AG04449 (cell line): ENCODE measurements at regions not wholly inside any gene's neighbourhood (a gene's known extent, or its start where the extent isn't known, plus 50 kb on each side); places are given as distances from the start of the nearest gene placed in this dataset.
"Not testable (repeated sequence)": the region's sequence is repeated elsewhere in the genome, so short reads cannot be mapped to it uniquely, and the experiment has no call there.

Experiments
- CTCF ChIA-PET: fragments of 350-600 bp; formaldehyde crosslinking; extraction: SDS; loops from one replicate; lab custom pipeline; 2021; ENCODE audit warnings: antibody characterized with exemption; lab: Yijun Ruan, JAX
- POLR2A ChIA-PET: fragments of 400-600, 350-600 bp; formaldehyde crosslinking; extraction: SDS; loops from one replicate; lab custom pipeline; 2020; ENCODE audit warnings: antibody characterized with exemption, inconsistent platforms; lab: Yijun Ruan, JAX
- DNase-seq: peaks from one replicate; pipeline ENCODE4 v3.0.0-alpha.2; 2010; ENCODE audit warnings: low read depth, low spot score
- H3K4me3 ChIP-seq: 2 replicates; pipeline ENCODE4 v1.5.1; 2011; ENCODE audit warnings: low read depth, mild to moderate bottlenecking, control low read depth, low read length
- TF ChIP-seq, protein P1 (sequence below): IDR thresholded peaks from one replicate; pipeline ENCODE4 v1.5.1; 2011; ENCODE audit warnings: mild to moderate bottlenecking, moderate library complexity, low read length, control low read depth, inconsistent platforms; ENCODE audit not compliant: insufficient read depth; ENCODE audit errors: missing control alignments

DNA sequence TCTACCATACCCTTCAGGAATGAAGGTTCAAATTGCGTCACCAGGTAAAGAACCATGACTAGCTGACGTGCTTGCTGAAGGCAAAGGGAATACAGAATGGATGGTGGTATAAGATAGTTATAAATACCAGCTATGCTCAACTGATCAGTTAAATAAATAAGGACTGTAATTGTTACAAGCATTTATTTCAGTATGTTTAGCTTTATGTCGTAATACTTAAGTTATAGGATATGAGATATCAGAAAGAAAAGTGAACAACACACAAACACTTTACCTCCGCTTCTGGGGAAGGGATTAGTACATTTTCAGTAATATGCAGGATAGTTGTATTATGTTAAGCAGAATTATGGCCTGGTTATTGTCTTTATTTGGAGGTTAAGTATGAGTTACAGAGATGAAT is 416.1 kb downstream of the BTG1 start:
- no peak overlapping the region for H3K4me3 ChIP-seq
- TF ChIP-seq, protein P1, sequence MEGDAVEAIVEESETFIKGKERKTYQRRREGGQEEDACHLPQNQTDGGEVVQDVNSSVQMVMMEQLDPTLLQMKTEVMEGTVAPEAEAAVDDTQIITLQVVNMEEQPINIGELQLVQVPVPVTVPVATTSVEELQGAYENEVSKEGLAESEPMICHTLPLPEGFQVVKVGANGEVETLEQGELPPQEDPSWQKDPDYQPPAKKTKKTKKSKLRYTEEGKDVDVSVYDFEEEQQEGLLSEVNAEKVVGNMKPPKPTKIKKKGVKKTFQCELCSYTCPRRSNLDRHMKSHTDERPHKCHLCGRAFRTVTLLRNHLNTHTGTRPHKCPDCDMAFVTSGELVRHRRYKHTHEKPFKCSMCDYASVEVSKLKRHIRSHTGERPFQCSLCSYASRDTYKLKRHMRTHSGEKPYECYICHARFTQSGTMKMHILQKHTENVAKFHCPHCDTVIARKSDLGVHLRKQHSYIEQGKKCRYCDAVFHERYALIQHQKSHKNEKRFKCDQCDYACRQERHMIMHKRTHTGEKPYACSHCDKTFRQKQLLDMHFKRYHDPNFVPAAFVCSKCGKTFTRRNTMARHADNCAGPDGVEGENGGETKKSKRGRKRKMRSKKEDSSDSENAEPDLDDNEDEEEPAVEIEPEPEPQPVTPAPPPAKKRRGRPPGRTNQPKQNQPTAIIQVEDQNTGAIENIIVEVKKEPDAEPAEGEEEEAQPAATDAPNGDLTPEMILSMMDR: no peak
- no peak for DNase-seq
- ChIA-PET POLR2A (no interaction called here), CTCF (interaction anchor here (1.1 kb wide), 1 partner anchor 15 kb away, joined by 3 read pairs; no protein-coding TSS in a partner anchor)

DNA sequence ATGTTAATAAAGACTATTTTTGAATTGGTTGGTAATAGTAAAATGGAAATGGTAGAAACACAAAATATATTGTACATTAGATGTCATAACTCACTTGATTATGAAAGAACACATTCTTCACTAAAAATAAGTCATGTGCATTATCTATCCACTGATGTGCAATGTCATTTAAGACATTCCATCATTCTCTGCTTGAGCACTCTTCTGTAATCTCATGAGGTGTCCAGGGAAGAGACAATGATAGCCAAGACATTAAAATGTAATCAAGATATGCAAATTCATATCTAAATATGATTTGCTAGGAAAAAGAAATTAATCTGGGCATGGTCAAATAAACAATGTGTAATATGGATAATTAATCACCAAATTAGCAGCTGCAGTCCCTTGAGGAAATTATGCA is 422.5 kb downstream of the BTG1 start:
- DNase-seq: no peak
- ChIA-PET CTCF (no interaction called here), POLR2A (no interaction called here)
- TF ChIP-seq, protein P1: no peak
- no peak overlapping the region for H3K4me3 ChIP-seq

DNA sequence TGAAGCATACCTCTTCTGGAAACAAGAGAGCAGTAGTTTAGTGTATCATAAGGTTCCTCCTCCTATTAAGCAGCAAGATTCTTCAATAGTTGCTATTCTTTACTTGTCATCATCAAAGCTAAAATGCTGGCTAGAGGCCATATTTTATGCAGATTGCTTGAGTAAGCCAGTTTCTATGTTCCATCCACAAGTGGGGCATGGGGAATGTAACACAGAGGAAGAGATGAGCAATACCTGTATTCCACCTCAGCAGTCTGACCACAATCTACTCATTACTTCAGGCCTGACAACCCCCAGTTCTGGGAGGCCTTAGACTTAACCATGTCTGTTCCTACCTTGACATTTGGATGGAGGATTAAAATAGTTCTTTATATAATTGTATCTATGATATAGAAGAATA is 423.6 kb downstream of the BTG1 start:
- POLR2A ChIA-PET: no interaction called here
- CTCF ChIA-PET: no interaction called here
- TF ChIP-seq, protein P1: no peak
- DNase-seq: no peak
- no peak overlapping the region for H3K4me3 ChIP-seq

DNA sequence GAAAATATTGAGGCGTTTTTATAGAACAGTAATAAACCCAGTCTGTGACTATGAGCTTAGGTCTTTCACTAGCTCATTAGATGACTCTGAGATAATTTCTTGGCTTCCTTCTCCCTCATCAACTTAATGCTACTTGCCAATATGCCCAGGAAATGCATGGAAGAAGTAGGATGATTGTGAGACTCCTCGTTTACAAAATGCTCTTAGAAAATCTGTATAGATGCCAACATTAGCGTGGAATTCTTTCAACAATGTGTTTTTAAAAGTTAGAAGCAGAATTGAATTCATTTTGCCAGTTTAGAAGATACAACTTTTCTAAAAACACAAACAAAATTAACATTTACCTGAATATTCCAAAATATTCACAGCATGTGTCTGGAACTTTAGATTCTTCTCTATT is 424.6 kb downstream of the BTG1 start:
- TF ChIP-seq, protein P1: no peak
- ChIA-PET POLR2A (no interaction called here), CTCF (no interaction called here)
- DNase-seq: no peak
- no peak overlapping the region for H3K4me3 ChIP-seq

DNA sequence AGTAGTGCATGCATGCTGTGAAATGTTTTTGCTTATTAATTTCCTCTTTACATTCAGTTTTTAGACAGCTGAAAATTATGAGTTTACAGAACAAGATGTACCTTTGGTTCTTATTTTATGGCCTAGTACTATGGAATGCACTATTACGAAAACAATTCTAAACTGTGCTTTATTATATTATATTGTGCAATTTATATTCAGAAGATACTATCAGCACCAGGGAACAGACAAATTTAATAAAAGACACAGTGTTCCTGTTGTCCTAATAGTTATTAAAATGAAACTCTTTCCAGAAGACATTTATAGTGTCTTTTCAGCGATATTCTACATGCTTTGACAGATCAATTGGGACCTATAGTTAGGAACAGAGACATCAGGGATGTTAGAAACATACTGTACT is 427.3 kb downstream of the BTG1 start:
- H3K4me3 ChIP-seq: no peak overlapping the region
- no peak for DNase-seq
- TF ChIP-seq, protein P1: no peak
- ChIA-PET POLR2A (no interaction called here), CTCF (no interaction called here)

DNA sequence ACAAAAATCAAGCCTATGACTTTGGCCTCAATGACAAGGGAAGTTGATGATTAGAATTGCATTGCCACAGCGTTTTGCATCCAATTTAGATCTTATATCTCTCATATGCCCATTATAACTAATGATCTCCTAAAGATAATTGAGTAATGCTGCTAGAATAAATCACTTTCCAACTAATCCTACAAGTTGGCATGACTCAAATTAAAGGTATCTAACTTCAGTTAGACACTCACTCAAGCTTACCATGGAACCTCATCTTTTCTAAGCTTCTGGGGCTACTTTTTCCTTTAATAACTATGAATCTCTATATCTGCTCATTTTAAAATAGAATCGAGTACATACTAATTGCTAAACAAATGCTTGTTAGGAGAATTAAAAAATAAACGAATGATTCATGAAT is 427.8 kb downstream of the BTG1 start:
- ChIA-PET POLR2A (no interaction called here), CTCF (no interaction called here)
- DNase-seq: no peak
- TF ChIP-seq, protein P1: no peak
- H3K4me3 ChIP-seq: no peak overlapping the region

DNA sequence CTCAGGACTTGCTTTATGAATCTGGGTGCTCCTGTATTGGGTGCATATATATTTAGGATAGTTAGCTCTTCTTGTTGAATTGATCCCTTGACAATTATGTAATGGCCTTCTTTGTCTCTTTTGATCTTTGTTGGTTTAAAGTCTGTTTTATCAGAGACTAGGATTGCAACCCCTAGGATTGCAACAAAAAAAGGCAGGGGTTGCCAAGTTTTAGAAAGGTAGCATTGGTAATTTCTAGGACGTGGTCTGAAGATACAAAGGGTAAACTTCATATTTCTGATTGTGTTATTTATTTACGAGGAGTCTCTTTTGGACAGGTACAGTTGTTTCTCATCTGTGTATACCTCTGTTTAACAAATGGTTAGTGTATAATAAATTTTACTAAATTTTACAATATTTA is 433.7 kb downstream of the BTG1 start:
- POLR2A ChIA-PET, H3K4me3 ChIP-seq, CTCF ChIA-PET, DNase-seq: not testable (repeated sequence)
